Stomach (tissue), 4 donors: ENCODE measurements at regions not wholly inside any gene's neighbourhood (a gene's known extent, or its start where the extent isn't known, plus 50 kb on each side); places are given as distances from the start of the nearest gene placed in this dataset.
"Not testable (repeated sequence)": the region's sequence is repeated elsewhere in the genome, so short reads cannot be mapped to it uniquely, and the experiment has no call there.

Source experiments
- POLR2A ChIP-seq, 4 donors: fragments of 450-650 bp; IDR thresholded peaks; one replicate each; pipeline ENCODE4 v1.6.1; 2016; ENCODE audit warnings: antibody characterized with exemption in 4 of 4, control low read depth in 2 of 4, mild to moderate bottlenecking in 1 of 4, moderate library complexity in 1 of 4
- POLR2AphosphoS5 ChIP-seq, 3 donors: sonication (generic); formaldehyde crosslinking; IDR thresholded peaks; one replicate each; pipeline ENCODE4 v1.6.1; 2016; ENCODE audit warnings: antibody characterized with exemption in 3 of 3
- TF ChIP-seq, protein P1 (sequence below), 7 experiments: fragments of 450-650 bp in 4 of 7; fragments of 200-600 bp in 3 of 7; sonication (generic) in 3 of 7; IDR thresholded peaks; one replicate each; pipeline ENCODE4 v1.5.1; 2016 to 2019; ENCODE audit warnings: antibody characterized with exemption in 7 of 7, control low read depth in 2 of 7, mild to moderate bottlenecking in 1 of 7

DNA sequence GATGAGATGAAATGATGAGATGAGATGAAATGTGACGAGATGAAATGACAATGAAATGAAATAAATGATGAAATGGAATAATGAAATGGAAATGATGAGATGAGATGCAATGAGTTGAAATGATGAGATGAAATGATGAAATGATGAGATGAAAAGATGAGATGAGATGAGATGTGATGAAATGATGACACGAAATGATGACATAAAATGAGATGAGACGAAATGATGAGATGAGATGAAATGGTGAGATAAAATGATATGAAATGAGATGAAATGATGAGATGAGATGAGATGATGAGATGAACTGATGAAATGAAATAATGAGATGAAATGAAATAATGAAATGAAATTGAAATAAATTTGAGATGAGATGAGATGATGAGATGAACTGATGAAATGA lies 232.2 kb downstream of the GOLGA6L6 start:
- TF ChIP-seq, protein P1, sequence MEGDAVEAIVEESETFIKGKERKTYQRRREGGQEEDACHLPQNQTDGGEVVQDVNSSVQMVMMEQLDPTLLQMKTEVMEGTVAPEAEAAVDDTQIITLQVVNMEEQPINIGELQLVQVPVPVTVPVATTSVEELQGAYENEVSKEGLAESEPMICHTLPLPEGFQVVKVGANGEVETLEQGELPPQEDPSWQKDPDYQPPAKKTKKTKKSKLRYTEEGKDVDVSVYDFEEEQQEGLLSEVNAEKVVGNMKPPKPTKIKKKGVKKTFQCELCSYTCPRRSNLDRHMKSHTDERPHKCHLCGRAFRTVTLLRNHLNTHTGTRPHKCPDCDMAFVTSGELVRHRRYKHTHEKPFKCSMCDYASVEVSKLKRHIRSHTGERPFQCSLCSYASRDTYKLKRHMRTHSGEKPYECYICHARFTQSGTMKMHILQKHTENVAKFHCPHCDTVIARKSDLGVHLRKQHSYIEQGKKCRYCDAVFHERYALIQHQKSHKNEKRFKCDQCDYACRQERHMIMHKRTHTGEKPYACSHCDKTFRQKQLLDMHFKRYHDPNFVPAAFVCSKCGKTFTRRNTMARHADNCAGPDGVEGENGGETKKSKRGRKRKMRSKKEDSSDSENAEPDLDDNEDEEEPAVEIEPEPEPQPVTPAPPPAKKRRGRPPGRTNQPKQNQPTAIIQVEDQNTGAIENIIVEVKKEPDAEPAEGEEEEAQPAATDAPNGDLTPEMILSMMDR (IDR thresholded peaks at IDR 0.05), result not testable (repeated sequence)
- not testable (repeated sequence) for TF ChIP-seq POLR2A, POLR2AphosphoS5 (IDR thresholded peaks at IDR 0.05)
